ENCODE measurements at regions not wholly inside any gene's neighbourhood (a gene's known extent, or its start where the extent isn't known, plus 50 kb on each side); places are given as distances from the start of the nearest gene placed in this dataset.
A peak's percentile ranks its signal among the peaks of the same experiment; 100 is the strongest.
"Not testable (repeated sequence)": the region's sequence is repeated elsewhere in the genome, so short reads cannot be mapped to it uniquely, and the experiment has no call there.

- H3K4me3 ChIP-seq (ENCODE audit: low read depth, low read length) = no peak overlapping the region
- DNase-seq (ENCODE audit: low read depth) = no peak
- no peak for TF ChIP-seq MYC (IDR thresholded peaks at IDR 0.05; ENCODE audit: low read depth, low read length)
- TF ChIP-seq MAX (IDR thresholded peaks at IDR 0.05; ENCODE audit: low read depth, low read length) = no peak
Observed at GRCh38 chr14:49286257-49286983, 299.8 kb downstream of the RPS29 start.

GRCh38 chr14:49280566-49280965 is 305.6 kb downstream of the RPS29 start:
- DNase-seq (ENCODE audit: low read depth) = no peak
- no peak overlapping the region for H3K4me3 ChIP-seq (ENCODE audit: low read depth, low read length)
- TF ChIP-seq MYC (IDR thresholded peaks at IDR 0.05; ENCODE audit: low read depth, low read length) = no peak
- TF ChIP-seq MAX (IDR thresholded peaks at IDR 0.05; ENCODE audit: low read depth, low read length) = no peak
- no peak for TF ChIP-seq POLR2A (IDR thresholded peaks at IDR 0.05; ENCODE audit: extremely low read depth, insufficient read length)
- TF ChIP-seq CTCF (IDR thresholded peaks at IDR 0.05; ENCODE audit: low read depth, low read length) = no peak

- DNase-seq (ENCODE audit: low read depth) = no peak
- H3K4me3 ChIP-seq (ENCODE audit: low read depth, low read length) = no peak overlapping the region
- TF ChIP-seq POLR2A (IDR thresholded peaks at IDR 0.05; ENCODE audit: extremely low read depth, insufficient read length) (no peak), CTCF (IDR thresholded peaks at IDR 0.05; ENCODE audit: low read depth, low read length) (no peak), MAX (IDR thresholded peaks at IDR 0.05; ENCODE audit: low read depth, low read length) (no peak), MYC (IDR thresholded peaks at IDR 0.05; ENCODE audit: low read depth, low read length) (no peak)
Observed at GRCh38 chr14:49250517-49250916, 335.7 kb downstream of the RPS29 start.

- TF ChIP-seq MYC (IDR thresholded peaks at IDR 0.05; ENCODE audit: low read depth, low read length) (no peak), POLR2A (IDR thresholded peaks at IDR 0.05; ENCODE audit: extremely low read depth, insufficient read length) (no peak), MAX (IDR thresholded peaks at IDR 0.05; ENCODE audit: low read depth, low read length) (no peak), CTCF (IDR thresholded peaks at IDR 0.05; ENCODE audit: low read depth, low read length) (no peak)
- H3K4me3 ChIP-seq (ENCODE audit: low read depth, low read length) = no peak overlapping the region
- DNase-seq (ENCODE audit: low read depth) = no peak
Observed at GRCh38 chr14:49250109-49250508, 336.1 kb downstream of the RPS29 start.

GRCh38 chr14:49249022-49249421 is 337.2 kb downstream of the RPS29 start:
- TF ChIP-seq CTCF (IDR thresholded peaks at IDR 0.05; ENCODE audit: low read depth, low read length) (no peak), MAX (IDR thresholded peaks at IDR 0.05; ENCODE audit: low read depth, low read length) (no peak), POLR2A (IDR thresholded peaks at IDR 0.05; ENCODE audit: extremely low read depth, insufficient read length) (no peak)
- peak; percentile 10 for DNase-seq (ENCODE audit: low read depth)
- H3K4me3 ChIP-seq (ENCODE audit: low read depth, low read length) = no peak overlapping the region

GRCh38 chr14:49243777-49244176 is 342.4 kb downstream of the RPS29 start:
- not testable (repeated sequence) for H3K4me3 ChIP-seq (ENCODE audit: low read depth, low read length); DNase-seq (ENCODE audit: low read depth)

- no peak for DNase-seq (ENCODE audit: low read depth)
- no peak overlapping the region for H3K4me3 ChIP-seq (ENCODE audit: low read depth, low read length)
Observed at GRCh38 chr14:49240383-49240782, 345.8 kb downstream of the RPS29 start.

More at GRCh38 chr14:49240383-49240782, 345.8 kb downstream of the RPS29 start:
- no peak for TF ChIP-seq CTCF (IDR thresholded peaks at IDR 0.05; ENCODE audit: low read depth, low read length)
- no peak for TF ChIP-seq MYC (IDR thresholded peaks at IDR 0.05; ENCODE audit: low read depth, low read length)
- no peak for TF ChIP-seq MAX (IDR thresholded peaks at IDR 0.05; ENCODE audit: low read depth, low read length)
- TF ChIP-seq POLR2A (IDR thresholded peaks at IDR 0.05; ENCODE audit: extremely low read depth, insufficient read length) = no peak
